ENCODE measurements at regions not wholly inside any gene's neighbourhood (a gene's known extent, or its start where the extent isn't known, plus 50 kb on each side); places are given as distances from the start of the nearest gene placed in this dataset.
A peak's percentile ranks its signal among the peaks of the same experiment; 100 is the strongest.

GRCh38 chr10:123559066-123559822 is 106.9 kb upstream of the GPR26 start:
- H3K4me3 ChIP-seq (ENCODE audit: low read depth, low read length), result no peak overlapping the region
- peak; percentile 68 for DNase-seq (ENCODE audit: low read depth)
- TF ChIP-seq, protein P1, sequence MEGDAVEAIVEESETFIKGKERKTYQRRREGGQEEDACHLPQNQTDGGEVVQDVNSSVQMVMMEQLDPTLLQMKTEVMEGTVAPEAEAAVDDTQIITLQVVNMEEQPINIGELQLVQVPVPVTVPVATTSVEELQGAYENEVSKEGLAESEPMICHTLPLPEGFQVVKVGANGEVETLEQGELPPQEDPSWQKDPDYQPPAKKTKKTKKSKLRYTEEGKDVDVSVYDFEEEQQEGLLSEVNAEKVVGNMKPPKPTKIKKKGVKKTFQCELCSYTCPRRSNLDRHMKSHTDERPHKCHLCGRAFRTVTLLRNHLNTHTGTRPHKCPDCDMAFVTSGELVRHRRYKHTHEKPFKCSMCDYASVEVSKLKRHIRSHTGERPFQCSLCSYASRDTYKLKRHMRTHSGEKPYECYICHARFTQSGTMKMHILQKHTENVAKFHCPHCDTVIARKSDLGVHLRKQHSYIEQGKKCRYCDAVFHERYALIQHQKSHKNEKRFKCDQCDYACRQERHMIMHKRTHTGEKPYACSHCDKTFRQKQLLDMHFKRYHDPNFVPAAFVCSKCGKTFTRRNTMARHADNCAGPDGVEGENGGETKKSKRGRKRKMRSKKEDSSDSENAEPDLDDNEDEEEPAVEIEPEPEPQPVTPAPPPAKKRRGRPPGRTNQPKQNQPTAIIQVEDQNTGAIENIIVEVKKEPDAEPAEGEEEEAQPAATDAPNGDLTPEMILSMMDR (conservative IDR thresholded peaks at IDR 0.05; ENCODE audit: low read depth, low read length), result peak; percentile 96

DNA sequence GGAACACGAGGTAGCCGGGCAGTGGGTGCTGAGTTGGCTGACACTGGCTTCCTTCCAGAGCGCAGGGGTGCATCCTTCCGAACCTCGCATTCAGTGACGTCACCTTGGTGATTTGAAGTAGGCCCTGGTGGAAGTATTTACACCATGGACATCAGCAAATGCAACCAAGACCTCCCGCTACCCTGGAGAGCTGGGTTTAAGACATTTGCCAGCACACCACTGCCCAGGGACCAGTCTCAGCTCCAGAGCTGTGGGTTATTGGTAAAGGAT is 106.4 kb upstream of the GPR26 start:
- DNase-seq (ENCODE audit: low read depth), result no peak
- TF ChIP-seq, protein P1 (conservative IDR thresholded peaks at IDR 0.05; ENCODE audit: low read depth, low read length), result no peak
- no peak overlapping the region for H3K4me3 ChIP-seq (ENCODE audit: low read depth, low read length)

DNA sequence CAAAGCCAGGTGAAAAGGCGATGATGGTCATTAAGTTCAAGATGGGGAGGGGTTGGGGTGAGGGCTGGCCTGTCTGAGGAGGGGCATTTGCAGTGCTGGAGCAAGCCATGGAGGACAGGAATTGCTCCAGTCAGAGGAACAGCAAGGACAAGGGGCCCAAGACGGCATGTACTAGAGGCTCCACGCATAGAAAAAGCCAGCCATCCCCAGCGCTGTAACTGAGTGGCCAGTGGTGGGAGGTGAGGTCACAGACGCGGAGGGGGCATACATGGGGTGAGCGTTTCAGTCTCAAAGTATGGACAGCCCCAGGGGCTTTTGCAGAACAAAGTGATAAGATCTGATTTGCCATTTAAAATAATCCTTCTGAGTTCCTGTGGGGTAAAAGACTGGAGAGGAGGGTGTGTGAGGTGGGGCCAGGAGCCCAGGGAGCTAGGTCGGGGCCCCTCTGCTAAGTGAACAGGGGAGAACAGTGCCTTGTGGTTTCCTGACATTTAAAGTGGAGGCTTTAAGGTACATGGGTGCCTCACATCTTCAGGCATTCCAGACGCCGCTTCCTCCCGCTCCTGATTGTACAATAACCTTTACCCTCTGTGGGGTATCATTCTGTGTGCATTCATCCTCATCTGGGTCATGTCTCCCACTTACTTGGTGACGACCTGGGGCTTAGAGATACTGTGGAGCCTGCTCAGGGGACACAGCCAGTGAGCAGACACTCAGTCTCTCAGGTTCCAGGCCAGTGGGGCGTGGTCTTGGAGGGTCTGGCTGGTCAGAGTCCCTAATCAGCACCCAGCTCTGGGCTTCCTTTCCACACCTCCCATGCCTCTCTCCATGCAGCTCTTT is 105.6 kb upstream of the GPR26 start:
- H3K4me3 ChIP-seq (ENCODE audit: low read depth, low read length), result no peak overlapping the region
- TF ChIP-seq, protein P1 (conservative IDR thresholded peaks at IDR 0.05; ENCODE audit: low read depth, low read length), result no peak
- DNase-seq (ENCODE audit: low read depth), result no peak

GRCh38 chr10:123561141-123561440 is 105.1 kb upstream of the GPR26 start:
- TF ChIP-seq, protein P1 (conservative IDR thresholded peaks at IDR 0.05; ENCODE audit: low read depth, low read length), result no peak
- H3K4me3 ChIP-seq (ENCODE audit: low read depth, low read length), result no peak overlapping the region
- no peak for DNase-seq (ENCODE audit: low read depth)

GRCh38 chr10:123562387-123562786 is 103.8 kb upstream of the GPR26 start:
- H3K4me3 ChIP-seq (ENCODE audit: low read depth, low read length), result no peak overlapping the region
- TF ChIP-seq, protein P1 (conservative IDR thresholded peaks at IDR 0.05; ENCODE audit: low read depth, low read length), result no peak
- no peak for DNase-seq (ENCODE audit: low read depth)

- DNase-seq (ENCODE audit: low read depth), result no peak
- TF ChIP-seq, protein P1 (conservative IDR thresholded peaks at IDR 0.05; ENCODE audit: low read depth, low read length), result no peak
- H3K4me3 ChIP-seq (ENCODE audit: low read depth, low read length), result no peak overlapping the region
Observed at GRCh38 chr10:123562811-123563580, 103.2 kb upstream of the GPR26 start.
